ENCODE measurements at regions not wholly inside any gene's neighbourhood (a gene's known extent, or its start where the extent isn't known, plus 50 kb on each side); places are given as distances from the start of the nearest gene placed in this dataset.
"Not testable (repeated sequence)": the region's sequence is repeated elsewhere in the genome, so short reads cannot be mapped to it uniquely, and the experiment has no call there.

DNA sequence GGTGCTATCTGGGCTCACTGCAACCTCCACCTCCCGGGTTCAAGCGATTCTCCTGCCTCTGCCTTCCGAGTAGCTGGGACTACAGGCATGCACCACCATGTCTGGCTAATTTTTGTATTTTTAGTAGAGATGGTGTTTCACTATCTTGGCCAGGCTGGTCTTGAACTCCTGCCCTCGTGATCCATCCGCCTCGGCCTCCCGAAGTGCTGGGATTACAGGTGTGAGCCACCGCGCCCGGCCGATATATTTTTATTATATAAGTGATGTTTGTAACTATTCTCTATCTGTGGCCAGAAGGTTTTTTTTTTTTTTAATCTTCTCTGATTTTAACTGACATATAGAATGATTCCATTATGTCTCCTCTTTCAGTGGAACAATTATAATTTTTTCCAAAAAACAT, 579.3 kb upstream of the CITED2 start:
- not testable (repeated sequence) for DNase-seq

DNA sequence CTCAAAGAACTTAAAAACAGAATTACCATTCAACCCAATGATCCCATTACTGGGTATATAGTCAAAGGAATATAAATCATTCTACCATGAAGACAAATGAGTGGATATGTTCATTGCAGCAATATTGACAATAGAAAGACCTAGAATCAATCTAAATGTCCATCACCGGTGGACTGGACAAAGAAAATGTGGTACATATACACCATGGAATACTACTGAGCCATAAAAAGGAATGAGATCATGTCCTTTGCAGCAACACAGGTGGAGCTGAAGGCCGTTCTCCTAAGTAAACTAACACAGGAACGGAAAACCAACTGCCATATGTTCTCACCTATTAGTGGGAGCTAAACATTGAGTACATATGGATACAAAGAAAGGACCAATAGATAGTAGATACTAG, 576.7 kb upstream of the CITED2 start:
- DNase-seq, result no peak

DNA sequence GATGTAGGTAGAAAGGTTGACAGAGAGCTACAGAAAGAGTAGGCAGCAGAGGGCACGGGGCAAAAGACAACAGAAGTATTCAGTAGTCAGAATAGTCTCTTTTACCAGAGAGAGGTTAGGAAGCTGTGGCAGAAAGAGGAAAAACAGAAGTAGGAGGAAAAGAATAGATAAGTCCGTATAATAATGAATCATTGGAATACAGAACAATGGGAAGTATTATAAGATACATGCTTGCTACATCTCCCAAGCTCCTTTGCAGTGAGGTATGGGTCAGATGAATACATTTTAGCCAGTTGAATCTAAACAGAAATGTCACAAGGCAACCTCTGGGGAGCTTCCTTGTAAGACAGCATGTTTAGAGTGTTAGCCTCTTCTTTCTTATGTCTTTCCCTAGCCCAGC, 570.5 kb upstream of the CITED2 start:
- DNase-seq, result no peak

DNA sequence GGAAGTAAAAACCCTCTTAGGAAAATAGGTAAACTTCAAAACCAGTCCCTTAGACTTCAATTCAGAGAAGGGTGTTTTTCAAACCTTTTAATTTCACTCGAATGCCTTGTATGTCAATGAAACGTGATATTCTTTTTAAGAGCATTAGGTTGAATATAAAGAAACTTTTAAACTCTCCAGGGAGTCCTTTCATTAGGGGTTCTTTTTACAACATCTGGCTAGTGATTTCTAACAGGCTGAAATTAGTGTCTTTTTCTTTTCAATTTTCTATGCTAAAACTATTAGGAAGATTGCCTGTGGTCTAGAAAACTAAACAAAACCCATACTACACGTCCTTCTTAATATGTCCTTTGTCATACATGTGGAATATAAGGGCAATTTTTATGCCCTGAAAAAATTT, 569.7 kb upstream of the CITED2 start:
- no peak for DNase-seq

DNA sequence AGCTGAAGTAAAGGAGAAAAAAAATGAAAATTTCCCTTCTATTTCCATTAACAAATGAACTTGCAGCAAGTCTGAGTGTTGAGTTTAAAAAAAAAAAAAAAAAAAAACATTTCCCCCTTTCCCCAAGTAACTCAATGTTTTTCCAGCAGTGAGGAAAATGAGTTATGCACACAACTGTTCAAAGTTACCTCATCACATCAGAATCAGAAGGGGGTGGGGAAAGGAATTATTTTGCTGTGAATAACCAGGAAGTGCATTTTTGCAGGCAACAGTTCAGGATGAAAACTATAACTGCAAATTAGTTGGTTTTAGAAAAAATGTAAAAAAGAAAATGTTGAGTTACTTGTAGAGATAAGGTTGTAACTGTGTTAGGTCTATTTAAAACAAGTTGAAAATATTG, 568.9 kb upstream of the CITED2 start:
- DNase-seq, result no peak

DNA sequence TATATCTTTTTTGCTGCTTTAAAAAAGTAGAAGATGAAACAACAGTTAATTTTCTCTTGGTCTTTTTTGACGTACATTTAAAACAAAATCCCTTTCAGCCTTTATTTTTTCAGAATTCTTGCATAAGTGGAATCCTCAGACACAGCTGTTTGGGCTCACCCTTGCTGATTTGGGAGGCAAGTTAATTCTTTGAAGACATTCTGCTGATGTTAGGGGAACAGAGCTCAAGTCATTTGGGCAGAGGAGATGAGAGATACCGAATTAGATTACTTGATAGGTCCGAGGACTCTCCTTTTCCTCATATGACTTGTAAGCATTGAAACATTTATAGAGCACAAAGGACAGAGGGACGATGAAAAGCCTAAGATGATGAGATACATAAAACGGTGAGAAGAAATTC, 567.9 kb upstream of the CITED2 start:
- DNase-seq, result no peak

DNA sequence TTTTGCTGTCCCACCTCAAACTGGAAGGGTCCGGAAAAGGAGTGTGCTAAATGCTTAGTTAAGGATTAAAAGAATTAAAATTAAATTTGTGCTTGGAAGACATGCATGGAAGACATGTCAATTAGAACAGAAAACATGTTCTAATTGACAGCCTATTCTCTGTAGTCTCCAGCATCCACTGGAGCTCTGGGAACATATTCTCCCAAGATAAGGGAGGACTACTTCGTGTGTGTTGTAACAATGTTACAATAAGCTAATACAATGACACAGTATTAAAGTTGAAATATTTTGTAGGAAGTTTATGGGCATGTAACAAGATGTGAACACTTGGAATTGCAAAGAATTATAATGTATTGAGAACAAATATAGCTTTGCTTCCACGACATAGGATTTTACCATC, 567.4 kb upstream of the CITED2 start:
- no peak for DNase-seq

DNA sequence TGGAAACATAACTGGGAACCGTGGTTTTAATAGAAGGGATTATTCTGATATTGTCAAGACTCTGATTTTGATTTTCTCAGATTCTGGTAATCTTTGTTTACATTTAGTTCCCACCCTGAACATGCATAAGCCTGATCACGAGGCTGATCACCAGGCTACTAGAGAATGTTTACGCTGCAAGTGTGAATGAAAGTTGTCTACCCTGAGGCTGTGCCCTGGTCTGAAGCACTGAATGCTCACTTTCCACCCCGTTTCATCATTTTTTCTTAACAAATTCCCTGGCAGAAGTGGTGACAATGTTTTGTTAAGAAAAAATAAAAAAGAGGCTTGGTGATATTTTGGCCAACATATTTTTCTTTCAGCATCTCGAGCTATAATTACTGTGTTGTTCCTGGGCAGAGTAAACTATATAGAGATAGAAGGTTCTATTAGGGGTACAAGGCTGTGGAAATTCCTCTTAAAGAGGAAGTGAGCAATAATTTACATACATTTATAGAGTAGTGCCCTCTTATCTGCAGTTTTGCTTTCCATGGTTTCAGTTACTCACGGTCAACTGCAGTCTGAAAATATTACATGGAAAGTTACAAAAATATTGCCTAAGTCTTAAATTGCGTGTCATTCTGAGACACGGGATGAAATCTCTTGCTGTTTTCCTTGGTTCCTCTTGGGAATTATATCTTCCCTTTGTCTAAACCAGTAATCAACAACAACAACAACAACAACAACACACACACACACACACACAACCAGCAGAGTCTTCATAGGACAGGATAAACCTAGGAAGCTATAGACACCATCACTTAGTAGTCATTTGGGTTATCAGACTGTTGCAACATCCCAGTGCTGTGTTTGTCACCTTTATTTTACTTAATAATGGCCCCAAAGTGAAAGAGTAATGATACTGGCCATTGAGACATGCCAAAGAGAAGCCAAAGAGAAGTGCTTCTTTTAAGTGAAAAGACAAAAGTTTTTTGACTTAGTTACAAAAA, 566.6 kb upstream of the CITED2 start:
- DNase-seq, result no peak

DNA sequence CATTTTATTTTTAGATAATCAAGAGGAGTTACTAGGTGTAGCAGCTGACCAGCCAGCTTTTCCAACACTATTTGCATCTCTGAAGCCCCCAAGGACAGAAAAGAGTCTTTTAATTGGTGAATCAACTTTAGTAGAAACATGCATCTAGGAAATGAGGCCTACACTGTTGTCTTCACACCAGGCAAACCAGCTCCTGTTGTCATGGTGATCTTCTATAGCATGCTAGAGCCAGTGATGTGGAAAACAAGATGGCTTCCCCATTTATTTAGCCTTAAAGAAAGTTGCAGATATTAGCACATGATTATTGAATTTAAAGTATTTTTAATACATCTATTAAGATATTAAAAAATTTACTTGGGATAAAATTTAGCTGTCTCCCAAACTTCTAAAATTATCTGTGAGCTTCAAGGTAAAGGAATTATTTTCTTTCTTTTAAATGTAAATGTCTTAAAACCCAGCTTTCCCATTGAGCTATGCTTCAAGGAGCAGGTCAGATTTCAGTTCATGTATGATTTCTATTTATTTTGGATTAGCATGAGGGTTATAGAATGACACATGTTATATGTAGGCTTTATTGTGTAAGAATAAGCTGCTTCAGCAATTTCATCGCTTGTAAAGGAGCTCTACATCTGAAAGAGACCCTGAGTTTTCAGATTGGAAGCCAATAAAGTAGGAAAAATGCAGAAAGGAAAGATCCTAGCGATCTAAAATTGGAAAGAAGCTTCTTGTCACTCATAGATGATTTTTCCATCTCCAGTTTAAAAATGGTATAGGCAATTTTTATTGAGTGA, 564.9 kb upstream of the CITED2 start:
- DNase-seq, result no peak

DNA sequence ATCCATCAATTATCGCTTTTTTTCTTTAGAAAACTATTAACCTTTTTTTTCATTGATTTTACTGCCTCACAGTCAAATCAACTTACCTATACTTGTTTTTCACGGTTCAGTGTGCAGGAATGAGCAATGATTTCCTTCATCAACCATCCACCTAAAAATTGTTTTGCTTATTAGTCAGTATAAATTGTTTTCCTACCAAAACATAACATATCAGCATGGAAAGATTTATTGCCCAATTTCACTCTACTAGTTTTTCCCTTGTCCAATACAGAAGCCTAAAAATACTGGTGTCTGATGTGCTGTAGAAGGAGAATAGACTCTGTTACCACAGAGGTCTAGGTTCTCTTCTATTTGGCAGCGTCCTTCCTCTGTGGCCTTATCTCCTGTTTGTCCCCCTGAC, 558.2 kb upstream of the CITED2 start:
- DNase-seq, result no peak

DNA sequence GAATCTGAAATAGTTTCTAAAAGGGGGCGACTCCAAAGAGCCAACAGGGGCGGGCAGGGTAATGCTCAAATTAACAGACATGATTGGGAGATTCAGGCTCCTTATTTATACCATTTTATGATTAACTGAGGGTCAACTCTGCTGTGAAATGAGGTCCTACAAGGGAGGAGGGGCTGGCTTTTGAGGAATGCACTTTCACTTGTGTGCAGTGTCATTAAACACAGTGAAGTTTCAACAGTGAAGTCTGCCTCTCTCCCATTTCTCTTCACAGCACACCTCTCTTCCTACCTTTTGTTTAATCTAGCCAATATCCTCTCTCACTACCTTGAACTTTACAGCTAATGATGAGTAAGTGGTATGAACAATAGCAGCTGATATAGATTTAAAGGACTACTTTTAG, 557.3 kb upstream of the CITED2 start:
- no peak for DNase-seq

DNA sequence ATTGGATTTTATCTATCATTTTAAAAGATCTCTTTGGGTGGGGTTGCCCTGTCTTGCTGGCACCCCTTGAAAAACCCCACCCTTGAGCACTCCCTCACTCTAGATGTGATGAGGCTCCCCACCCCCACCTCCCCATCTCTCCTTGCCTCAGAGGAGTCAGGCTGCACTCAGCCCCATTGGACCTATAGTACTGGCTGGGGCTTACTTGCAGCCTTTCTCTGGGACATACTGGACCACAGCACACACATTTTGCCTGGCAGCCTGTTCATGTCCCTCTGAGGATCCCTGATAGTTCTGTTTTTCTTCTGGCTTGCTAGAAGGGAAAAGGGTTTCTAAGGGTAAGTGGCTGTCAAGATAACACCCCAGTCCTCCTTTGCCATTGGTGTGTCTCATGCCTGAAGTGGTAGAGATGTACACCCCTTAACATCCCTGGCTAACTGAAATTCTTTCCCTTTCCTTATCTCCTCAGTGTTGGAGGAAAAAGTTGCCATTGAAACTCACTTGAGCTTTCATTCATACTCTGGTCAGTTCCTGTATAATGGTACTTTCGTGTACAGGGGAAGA, 553.4 kb upstream of the CITED2 start:
- no peak for DNase-seq

DNA sequence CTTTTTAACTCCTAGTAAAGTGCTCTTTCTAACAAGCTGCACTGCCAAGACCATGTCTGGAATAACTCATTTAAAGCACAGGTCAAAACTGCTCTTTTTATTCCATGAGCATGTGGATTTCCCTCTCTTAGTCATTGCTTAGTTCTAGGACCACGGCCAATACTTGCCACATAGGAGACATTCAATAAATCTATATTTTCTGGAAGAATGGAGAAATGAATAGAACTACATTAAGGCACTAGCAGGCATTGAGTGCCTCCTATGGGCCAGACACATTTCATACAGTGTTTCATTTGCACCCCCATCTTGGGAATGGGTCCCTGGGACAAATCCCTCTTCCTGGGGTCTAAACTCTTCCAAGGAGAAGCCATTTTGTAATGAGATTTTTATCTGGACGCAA, 552.8 kb upstream of the CITED2 start:
- no peak for DNase-seq

DNA sequence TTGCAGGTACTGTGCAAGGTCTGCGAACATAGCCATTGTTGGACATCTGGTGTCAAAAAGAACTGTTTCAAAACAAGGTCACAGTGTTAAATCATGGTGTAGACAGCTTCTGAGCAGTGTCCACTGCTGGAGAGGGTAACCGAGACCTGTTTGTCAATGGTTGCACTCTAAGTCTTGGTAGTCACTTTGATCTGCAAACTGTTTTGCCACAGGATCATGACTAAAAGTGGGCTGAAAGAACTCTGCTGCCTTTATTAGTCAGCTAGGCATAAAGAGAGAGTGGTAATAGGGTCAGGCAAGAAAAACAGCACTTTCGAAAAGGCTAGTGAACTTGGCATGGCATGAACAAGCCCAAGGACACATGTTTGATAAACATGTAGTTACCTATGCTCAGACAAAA, 552.3 kb upstream of the CITED2 start:
- no peak for DNase-seq

DNA sequence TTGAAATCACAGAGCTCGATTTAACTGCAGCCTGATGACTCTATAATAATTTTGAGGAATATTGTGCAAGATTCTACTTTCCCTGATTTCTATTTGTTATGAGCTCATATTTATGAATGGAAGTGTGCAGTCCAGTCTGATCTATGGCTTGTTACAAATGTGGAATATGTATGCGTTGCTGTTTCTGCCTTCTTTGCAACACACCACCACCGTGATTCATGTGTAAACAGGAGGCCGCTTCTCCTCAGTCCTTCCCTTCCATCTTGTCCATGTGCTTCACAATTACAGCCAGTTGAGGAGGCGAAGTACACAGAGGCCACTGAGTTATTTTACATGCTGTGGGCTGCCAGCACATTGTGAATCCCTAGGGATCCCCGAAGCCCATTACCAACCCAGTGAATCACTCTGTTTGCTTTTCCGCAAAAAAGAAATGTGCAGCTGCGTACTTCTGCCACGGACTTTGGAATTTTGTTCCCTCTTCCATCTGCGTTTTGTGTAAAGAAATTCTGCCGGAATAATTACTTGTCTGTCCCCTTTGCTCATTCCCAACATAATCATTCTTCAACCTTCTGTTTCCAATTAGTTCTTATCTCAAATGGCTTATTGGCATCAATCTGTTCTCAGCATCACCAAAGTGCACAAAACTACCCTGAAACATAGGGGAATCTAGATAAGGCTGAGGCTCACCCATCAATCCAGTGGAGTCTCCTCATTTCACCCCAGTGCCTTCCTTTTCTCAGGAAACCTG, 551.6 kb upstream of the CITED2 start:
- DNase-seq, result no peak

DNA sequence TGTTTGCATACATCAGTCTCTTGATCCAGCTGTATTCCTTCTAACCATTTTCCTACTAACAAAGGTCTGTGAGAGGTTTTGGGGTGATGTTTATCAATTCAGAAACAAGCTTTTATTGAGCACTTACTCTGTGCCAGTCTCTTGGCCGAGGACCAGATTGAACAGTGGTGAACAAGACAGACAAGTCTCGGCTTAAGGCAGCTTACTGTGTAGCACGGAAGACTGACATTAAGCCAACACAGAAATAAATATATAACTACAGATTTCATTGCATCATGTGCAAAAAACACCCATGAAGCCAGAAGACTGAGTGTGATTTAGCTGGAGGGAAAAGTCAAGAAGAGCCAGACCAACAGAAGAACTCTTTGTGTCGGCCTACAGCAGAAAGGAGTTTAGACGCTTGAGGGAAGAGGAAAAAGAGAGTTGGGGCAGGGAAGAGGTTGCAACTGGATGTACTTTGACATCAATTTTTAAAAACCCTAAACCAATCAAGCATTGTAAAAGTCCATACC, 549.6 kb upstream of the CITED2 start:
- DNase-seq, result no peak

DNA sequence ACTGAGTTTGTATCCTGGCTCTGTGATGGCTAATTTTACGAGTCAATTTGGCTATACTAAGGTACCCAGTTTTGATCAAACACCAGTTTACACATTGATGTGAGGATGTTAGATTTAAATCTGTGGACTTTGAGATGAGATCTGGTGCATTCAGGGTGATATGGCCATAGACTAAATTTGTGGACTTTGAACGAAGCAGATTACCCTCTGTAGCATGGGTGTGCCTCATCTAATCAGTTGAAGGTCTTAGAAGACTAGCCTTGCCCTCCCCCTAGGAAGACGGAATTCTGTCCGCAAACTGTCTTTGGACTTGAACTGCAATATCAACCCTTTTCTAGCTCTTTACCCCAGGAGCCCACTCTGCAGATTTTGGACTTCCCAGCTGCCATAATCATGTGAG, 547.8 kb upstream of the CITED2 start:
- DNase-seq, result no peak

DNA sequence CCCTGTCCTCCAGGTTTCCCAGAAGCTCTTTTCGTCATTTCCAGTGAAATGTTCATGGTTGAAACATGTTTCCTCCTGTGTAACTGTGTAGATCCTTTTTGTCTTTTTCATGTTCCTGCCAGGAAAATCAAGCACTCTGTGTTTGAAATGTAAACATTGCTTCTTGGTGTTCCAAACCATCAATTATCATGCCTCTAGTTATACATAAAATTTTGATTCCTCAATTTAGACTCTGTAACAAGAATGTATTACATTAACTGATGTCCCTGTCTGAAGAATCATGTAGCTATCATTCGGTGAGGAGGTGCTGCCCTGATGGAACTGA, 546.3 kb upstream of the CITED2 start:
- DNase-seq, result no peak

DNA sequence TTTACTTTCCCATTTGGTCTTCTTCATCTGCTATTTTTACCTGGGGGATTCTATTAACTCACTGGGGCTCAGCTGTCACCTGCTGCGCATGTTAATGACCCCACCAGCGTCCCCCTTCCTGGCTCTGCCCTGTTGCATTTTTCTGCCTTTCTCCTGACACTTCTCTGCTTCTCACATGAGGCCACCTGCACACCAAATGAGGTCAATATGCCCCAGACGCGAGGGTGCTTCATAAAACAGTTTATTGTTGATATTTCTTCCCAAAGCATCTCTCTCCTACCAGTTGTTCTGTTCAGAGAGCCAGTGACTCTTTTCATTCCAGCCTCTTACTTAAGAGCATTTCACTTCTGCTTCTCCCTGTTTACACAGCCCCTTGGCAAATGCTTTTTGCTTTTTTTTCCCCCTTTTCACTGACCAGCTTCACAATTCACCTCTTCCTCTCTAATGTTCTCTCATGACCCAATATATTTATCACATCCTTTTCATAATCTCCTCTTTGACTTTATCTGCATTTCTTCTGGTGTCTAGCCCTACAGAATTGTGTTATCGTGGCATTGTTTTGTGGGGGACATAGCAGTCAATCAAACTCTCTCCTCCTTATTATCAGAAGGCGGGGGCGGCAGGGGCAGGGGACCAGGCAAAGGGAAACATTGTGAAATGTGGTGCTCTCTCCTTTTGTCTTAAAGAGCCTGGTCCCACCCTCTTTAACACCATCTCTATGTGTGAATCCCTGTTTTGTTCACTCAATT, 545.8 kb upstream of the CITED2 start:
- no peak for DNase-seq

DNA sequence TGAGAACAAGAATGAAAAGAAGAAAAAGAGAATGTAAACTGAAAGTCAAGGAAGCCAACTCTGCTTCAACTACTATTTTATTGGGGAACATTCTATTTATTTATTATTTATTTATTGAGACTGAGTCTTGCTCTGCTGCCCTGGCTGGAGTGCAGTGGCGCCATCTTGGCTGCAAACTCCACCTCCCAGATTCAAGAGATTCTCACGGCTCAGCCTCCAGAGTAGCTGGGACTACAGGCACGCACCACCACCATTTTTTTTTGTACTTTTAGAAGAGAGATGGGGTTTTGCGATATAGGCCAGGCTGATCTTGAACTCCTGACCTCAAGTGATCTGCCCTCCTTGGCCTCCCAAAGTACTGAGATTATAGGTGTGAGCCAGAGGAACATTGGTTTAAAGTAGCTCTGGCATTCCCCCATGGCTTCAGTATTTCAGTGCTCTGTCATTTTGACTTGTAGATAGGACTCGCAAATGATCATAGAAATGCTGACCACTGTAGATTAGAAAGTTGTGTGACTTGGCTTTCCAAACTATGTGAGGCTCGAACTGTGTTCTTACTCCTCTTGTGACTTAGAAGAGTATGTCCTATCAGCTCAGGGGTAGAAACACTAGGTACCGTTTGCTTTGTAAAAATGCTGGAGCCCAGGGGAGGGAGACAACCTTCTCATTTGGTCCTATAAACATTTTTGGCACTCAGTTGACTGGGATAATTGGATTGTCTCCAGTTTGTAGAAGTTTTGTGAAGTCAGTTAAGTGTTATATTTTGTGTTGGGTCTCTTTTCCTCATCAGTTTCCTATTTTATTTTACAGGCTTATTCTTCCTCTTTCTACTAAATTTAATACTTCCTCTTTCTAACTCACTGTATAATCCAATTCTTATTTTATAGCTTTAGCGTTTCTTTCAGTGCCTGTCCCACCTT, 544.9 kb upstream of the CITED2 start:
- no peak for DNase-seq
